HS-27A (cell line): ENCODE measurements at regions not wholly inside any gene's neighbourhood (a gene's known extent, or its start where the extent isn't known, plus 50 kb on each side); places are given as distances from the start of the nearest gene placed in this dataset.

Experiments
- DNase-seq: peaks from one replicate; pipeline ENCODE4 v3.0.0-alpha.2; 2012; ENCODE audit warnings: low read depth, missing footprints

DNA sequence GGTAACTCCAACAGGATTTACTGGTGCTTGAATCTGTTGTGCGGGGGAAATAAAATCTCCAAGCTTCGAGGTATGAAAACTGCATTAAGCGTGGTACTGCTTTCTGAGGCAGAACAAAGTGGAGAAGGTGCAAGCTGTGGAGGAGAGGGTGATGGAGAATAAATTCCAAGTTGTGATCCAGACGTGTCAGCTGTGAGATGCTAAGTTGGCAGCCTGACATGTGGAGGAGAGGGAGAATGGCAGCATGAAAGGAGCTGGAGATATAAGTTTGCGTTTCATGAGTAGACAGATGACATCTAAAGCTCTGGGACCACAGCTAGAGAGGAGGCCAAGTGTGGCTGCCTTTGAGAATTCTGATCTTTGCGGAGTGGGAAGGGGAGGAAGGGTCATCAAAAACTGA lies 411.8 kb downstream of the FBXO15 start:
- no peak for DNase-seq

DNA sequence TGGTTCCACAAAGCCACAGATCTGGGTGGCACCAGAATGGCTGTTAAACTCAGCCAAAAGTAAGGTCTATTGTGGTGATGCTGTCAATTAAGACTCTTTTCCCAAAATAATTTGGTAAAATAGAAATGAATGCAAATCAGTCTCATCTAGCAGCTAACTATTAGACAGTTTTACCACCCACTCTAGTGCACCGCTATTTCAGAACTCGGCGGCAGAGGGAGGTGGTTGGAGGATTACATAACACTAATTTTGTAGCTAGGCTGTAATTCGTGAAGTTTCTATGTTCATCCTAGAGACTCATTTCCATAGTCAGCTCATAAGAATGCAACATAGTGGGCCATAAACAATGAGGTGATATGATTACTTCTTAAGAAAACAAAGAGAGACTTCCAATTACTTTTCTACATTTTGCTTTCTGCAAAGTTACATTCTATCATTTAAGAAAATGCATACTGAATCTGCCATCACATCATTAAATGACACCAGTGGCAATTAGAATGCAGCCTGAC lies 413.8 kb downstream of the FBXO15 start:
- no peak for DNase-seq

DNA sequence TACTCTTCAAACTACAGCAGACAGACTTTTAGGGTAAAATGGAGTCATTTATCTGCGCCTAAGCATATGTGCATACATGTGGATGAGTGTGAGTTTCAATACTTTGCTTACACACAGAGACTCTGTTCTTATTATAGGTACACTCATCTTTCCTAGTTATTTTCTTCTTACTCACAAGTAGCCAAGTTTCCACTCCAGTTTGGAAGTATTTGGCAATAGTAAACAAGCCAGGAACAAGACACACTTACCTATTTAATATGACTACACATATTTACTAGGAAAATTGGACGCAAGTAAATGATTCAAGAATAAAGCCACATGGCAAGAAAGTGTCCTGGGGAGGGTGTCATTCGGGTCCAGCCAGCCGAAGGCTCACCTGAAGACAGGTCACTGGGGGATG lies 414.3 kb downstream of the FBXO15 start:
- no peak for DNase-seq

DNA sequence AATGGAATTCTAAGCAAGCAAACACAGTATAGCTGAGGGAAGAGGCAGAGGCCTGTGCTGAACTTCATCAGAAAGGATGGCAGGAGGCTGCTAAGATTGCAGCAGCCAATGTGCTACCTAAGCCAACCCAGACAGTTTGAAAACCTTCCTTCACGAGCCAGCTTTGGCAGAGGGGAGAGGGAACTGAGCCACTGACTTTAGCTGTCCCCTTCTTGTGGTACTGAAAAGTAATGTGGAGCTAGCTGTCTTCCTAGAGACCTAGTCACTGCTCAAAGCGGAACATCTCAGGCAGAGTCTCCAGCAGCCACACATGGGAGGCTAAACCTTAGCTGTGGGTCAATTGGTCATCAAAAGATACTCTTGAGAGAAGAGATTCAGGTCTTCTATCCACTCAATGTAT lies 419.0 kb downstream of the FBXO15 start:
- DNase-seq: no peak

DNA sequence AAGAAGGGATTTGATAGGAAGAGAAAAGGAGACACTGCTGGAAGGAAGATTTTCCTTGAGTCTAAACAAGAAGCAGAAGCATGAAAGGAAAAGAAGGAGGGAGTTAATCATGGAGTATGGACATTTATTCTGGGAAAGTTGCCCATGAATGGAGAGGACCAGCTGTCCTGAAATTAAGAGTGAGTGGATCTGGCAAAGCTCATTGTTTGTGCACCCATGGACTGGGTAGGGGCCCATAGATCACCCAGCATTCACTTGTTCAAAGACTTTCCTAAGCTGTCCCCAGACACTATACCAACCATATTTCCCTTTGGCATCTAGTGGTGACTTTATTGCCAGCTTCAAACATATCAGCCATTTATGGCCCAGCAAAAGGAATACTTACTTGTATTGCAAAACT lies 422.7 kb downstream of the FBXO15 start:
- DNase-seq: no peak

DNA sequence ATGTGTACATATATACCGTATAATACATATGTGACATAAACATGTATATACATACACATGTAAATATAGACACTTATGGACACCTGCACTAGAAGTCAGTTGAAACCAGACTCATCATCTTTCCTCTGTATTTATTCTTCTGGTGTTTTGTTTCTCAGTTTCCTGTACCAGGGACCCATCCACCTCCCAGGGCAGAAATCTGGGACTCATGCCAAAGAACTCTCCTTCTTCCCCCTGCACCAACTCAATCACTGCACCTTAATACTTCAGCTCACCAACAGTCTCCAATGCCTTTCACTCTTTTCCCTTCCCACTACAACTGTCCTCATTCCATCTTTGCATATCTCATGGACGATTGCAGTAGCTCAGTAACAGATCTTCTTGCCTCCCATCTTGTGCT lies 428.0 kb downstream of the FBXO15 start:
- no peak for DNase-seq

DNA sequence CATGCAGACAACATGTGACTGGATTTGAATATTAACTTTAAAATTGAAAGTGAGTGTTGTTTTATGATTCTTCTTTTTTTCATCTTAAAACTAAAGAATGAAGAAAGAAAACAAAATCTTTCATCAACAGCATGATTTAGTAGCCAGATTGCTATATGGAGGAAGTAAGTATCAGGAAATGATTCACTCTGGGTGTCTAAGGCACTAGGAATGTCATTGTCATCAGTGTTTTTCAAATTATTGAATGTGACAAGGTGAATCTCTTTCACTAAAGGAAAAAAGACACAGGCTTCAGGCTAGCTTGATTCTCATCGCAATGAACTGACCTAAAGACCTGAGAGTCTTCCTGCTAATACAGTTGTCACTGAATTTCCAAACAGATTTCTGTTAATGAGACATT lies 430.1 kb downstream of the FBXO15 start:
- DNase-seq: no peak

DNA sequence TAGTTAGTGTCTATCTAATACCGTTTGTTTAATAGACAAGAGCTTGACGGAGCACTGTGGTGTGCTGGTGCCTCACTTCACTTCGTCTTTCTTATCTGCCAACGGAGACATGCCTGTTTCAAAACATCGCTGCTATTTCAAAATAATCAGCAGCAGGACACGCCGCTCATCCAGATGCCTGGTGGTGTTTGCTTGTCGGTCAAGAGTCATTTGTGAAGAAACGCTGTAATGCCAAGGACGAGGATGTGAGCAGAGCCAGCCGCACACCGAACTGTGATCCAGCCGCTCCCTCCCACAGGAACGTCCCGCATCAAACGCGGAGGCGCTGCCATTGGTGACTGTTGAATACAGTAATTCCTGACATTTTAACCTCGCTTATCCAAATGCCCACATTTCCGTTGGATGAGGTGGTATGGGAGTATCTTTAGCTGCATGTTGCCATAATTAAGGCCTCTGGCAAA lies 432.4 kb downstream of the FBXO15 start:
- DNase-seq: no peak

DNA sequence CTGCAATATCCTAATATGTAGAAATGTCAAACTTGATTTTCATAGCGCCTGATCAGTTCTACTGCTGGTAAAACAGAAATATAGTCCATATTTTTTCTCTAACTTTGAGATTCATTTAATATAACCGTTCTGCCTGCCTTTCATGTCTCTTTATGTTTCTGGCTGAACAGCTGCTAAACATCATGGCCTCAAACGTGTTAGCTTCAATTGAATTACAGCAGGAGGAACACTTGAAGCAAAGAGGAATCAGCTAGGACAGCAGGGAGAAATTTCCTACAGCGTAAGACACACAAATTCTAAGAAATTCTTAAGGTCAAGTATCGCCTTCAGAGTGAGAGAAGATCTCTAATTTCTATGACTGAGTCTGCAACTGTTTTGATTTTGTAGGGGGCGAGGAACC lies 433.2 kb downstream of the FBXO15 start:
- DNase-seq: no peak

DNA sequence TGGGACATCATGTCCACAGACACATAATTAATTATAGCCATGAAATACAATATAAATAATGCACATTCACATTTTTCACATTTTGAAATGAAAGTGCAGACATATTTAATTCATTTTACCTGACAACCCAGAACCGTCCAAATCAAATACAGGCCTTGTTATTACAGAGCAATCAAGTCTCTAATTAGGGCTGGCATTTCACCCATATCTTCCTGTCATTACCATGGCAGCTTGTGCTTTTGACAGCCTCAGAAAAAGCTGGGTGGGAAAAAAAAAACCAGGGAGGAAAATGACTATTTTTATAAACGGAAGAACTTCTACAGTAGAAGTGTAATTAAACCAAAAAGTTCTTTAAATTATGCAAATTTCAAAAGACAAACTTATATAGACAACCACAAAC lies 436.4 kb downstream of the FBXO15 start:
- no peak for DNase-seq

DNA sequence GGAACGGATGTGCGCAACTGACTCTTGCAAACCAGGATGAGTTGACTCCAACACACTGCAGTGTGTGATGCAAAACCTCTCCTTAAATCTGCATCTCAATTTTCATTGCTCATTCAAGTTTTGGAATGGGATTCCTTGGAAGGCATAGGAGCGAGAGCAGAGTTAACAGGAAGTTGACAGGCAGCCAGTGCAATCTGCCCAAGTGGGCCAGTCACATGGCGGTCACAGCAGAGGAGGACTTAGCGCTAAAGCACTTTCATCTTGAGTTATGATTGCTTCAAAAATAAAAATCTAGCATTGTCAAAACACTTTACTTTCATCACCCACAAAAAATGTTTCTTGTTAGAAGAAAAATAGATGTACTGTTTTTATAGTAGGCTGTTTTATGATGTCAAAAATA lies 439.0 kb downstream of the FBXO15 start:
- no peak for DNase-seq

DNA sequence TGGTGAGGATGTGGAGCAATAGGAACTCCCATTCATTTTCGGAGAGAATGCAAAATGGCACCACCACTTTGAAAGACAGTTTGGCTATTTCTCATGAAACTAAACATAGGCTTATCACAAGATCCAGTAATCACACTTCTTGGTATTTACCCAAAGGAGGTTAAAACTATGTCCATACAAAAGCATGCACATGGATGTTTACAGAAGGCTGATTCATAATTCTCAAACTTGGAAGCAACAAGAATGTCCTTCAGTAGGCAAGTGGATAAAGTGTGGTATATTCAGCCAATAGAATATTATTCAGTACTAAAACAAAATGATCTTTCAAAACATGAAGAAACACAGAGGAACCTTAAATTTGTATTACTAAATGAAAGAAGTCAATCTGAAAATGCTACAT lies 440.6 kb downstream of the FBXO15 start:
- no peak for DNase-seq

DNA sequence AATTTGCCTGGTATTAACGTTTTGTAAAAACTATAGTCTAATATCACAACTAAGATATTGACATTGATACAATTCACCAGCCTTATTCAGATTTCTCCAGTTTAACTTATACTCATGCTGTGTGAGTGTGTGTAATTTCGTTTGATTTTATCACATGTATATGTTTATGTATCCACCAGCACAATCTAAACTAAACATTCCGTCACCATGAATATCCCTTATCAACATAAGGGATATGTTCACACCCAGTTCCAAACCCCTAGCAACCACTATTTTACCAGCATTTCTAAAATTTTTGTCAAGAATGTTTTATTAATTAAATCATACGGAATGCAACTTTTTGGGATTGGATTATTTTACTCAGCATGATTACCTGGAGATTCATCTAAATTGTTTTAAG lies 450.3 kb downstream of the FBXO15 start:
- no peak for DNase-seq

DNA sequence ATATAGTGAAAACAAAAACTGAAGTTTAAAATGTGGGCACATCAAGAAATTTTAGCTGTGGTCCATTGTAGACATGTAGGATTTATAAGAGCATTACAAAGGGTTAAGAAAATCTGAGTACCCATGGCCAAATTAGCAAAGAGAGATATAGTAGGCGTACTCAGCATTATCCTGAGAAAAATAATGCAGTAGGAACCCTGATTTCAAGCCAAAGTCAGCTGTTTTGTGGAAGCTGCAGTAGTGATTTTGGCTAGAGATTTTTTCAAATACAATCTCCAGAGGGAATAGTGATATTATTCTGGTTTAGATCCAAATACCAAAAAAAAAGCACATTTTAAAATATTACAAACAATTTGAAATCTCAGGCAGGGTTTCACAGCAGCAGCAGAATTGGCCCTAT lies 450.9 kb downstream of the FBXO15 start:
- DNase-seq: no peak

DNA sequence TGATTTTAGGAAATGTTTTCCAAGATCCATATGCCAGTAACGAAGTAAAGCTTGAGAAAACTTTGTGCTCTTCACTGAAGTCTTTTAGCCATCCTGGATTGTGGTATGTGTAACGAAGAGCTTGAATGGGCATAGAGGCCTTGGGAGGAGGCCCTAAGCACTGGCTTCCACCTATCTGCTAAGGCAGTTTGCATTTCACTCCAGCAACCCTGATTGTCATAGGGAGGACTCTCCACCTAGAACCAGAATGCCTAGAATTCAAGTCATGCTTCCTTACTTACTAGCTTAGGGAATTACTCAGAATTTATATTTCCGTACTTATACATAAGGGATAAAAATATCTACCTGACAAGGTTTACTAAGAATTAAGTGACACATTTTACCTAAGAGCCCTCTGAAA lies 451.5 kb downstream of the FBXO15 start:
- DNase-seq: no peak

DNA sequence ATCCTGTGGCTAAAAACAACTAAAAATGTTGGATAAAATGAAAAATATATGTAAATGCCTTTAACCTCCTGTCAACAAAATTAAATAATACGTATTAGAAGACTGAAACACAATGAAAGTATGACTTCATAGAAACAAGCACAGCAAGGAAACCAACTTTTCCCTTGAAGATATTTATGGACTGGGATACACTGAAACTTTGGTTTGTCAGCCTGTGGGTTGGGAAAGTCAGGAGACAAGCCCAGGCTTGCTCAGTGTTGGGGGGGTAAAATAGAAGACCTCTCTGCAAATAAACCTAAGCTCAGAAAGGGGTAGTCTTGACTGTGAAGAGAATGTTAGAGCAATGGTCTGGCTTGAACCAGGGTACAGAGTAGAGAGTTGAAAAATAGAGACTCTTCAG lies 454.5 kb downstream of the FBXO15 start:
- DNase-seq: no peak

DNA sequence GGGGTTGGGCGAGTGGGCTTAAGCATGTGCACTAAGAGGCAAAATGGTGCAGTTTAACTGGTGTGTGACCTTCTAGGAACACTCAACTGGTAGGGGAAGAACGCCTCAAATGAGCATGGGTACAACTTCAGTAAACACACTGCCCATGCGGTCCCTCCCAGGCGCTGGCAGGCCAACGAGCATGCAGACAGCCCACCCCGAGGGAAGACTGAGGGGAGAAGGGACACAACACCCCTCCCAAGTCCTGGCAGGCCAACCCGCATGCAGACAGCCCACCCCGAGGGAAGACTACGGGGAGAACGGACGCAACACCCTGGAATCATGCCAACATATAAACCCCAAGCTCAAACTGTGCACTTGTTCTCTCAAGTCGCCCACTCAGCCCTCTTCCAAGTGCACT lies 456.0 kb downstream of the FBXO15 start:
- no peak for DNase-seq

DNA sequence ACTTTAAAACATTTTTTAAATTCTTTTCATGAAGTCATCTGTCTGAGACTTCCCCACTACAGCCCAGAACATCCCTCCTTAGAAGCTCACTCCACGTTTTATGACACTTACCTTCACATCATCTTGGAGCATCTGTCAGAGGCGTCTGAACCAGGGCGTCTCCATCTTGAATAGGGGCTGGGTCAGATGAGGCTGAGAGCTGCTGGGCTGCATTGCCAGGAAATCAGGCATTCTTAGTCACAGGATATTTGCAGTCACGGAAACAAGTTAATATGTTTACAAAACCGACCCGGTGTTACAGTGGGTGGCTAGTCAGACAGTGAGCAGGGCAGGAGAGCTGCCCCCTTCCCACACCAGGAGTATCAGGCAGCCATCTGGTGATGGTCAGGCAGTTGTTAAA lies 456.5 kb downstream of the FBXO15 start:
- DNase-seq: no peak

DNA sequence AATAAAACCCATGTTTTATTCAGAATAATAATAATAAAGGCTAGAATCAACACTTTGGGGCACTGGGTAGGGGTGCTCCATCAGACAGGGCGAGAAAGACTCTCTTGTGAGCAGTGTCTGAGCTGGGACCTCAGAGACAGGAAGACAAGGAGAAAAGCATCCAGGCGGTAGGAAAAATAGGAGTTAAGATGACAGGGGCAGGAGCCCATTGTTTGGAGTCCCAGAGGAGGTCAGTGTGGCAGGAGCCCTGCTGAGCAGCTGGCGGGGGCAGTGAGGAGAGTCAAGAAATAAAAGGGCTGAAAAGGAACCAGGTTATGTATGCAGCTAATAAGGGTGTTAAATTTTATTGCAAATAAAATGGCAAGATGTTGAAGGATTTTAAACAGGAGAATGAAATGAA lies 457.4 kb downstream of the FBXO15 start:
- DNase-seq: no peak

DNA sequence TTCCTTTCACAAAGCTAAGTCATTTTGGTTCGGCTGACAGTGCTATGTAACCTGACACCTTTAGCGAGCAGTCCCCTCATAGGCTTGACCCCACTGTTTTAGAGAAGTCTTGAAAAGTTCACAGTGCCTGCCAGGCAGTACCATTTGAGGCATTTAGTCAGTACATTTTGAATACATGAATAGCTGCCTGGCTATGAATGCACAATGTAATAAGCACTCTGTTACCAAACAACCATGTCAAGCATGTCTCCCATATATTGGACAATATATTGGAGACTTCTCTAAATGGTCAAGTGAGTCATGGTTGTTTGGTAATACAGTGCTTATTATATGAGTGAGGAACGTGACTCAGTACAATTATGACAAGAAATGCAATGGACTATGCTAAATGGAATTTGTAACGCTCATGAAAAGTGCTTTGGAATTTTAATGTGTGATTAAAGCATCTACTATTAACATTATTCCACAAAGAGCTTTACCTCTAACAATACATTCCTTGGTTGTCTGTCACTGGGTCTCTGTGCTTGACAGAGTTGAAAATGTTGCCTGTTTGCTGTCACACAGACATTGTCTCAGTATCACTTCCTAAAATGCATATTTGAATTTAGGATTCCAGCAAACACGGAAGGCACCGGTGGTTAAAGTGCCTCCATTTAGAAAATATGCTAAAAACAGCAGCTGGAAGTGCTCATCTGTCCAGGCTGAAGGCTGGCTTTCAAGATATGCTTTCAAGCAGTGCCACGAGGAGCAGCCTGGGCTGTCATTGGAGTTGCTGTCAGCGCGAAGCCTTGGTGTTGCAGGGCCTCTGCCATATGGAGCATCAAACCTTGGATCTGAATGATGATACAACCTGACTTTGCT lies 458.6 kb downstream of the FBXO15 start:
- no peak for DNase-seq

DNA sequence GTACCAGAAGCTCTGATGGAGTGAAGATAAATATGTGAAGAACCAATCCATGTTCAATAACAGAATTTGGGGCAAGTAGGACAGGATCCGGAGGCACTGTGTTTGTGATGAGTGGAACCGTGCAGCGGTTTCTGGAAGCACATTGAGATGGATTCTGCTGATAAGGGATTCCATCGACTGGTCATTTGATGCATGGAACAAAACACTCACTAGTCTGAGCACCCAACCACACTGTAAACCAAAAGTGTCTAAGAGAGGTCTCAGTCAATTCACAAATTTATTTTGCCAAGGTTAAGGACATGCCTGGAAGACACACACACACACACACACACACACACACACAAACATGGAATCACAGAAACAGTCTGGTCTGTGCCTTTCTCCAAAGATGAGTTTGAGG lies 459.5 kb downstream of the FBXO15 start:
- no peak for DNase-seq

DNA sequence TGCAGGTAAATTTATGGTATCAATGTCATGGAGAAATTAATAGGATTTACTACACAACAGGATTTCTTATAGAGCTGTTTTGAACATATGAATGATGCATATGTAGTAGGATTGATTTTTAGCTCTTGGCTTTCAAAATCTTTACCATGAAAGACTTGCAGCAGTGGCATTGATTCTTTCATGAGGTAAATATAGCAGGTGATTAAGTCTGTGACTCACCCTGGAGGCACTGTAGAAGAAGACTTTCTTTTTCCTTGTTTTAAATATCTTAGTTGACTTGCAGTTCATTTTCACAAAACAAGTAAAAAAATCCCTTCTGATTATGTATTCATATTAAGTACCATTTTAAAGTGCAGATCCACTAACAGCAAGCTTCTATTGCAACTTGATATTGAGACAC lies 463.0 kb downstream of the FBXO15 start:
- DNase-seq: no peak

DNA sequence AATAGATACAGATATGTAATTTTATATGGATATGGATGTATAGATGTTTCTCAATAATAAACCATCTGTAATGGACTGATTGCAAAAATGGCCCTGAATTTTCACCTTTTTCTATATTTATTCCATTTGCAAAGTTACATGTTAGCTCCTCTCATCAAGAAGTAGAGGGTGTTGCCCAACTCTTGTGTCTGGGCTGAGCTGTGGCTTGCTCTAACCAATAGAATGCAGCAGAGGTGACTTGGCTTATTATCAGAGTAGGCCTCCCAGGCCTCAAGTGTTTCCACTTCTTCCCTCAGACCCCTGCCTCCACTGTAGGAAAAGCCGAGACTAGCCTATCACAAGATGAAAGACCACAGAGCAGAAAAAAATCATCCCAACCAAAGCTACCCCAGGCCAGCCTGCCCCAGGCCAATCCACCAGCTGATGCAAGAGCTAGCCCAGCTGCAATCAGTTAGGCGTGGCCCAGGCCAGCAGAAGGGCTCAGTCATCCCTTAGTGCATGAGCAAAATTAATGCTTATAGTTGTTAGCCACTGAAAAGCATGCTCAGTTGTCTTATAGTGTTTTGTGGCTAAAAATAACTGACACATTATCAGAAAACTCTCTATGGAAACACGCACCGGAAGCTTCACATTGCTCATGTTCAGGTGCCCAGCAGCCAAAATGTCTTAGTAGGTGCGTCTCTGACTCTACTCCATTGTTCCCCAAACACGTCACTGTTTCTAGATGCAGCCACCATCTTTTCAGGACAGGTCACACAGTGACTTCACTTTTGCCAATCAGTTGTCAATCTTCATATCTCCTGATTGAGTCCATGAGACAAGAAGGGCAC lies 464.0 kb downstream of the FBXO15 start:
- no peak for DNase-seq
